GM23248 (cell line): ENCODE measurements at regions not wholly inside any gene's neighbourhood (a gene's known extent, or its start where the extent isn't known, plus 50 kb on each side); places are given as distances from the start of the nearest gene placed in this dataset.

ENCODE experiments used
- EZH2 ChIP-seq: fragments of 200-600 bp; sonication (generic); IDR thresholded peaks from 2 replicates; pipeline ENCODE4 v1.6.1; 2018; ENCODE audit warnings: antibody characterized with exemption, mild to moderate bottlenecking; ENCODE audit not compliant: insufficient read depth, poor library complexity, severe bottlenecking
- EZH2phosphoT487 ChIP-seq: fragments of 200-600 bp; sonication (generic); IDR thresholded peaks from 2 replicates; pipeline ENCODE4 v1.6.1; 2018; ENCODE audit warnings: antibody characterized with exemption, moderate library complexity, mild to moderate bottlenecking, low read depth; ENCODE audit not compliant: insufficient read depth

DNA sequence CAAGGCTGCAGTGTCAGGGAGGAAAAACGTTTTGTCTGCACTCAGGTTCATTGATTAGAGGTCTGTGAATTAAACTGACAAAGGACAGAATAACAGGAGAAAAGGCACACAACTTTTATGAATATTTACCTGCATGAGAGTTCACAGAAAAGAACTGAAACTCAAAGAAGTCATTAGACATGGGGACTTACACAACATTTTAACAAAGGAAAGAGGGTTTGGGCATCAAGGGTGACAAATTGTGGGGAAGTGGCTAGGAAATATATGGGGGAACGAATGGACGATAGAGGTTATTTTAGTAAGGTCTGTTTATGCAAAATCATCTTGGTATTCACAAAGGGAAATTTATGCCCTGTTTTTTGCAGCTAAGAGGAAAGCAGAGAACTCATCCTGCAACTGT lies 65.6 kb upstream of the C15orf39 start:
- TF ChIP-seq EZH2 (no peak), EZH2phosphoT487 (no peak)
